SK-N-MC (cell line): ENCODE measurements at regions not wholly inside any gene's neighbourhood (a gene's known extent, or its start where the extent isn't known, plus 50 kb on each side); places are given as distances from the start of the nearest gene placed in this dataset.

Experiments used
- EZH2 ChIP-seq: fragments of 200-600 bp; sonication (generic); IDR thresholded peaks from one replicate; pipeline ENCODE4 v1.6.1; 2017; ENCODE audit warnings: antibody characterized with exemption
- FOXP2 ChIP-seq: optimal IDR thresholded peaks from 2 replicates; pipeline ENCODE3; 2011; ENCODE audit warnings: mild to moderate bottlenecking, moderate library complexity; ENCODE audit not compliant: insufficient read depth; ENCODE audit errors: extremely low read length, control extremely low read depth
- POLR2AphosphoS5 ChIP-seq: IDR thresholded peaks from 2 replicates; pipeline ENCODE4 v1.6.1; 2012; ENCODE audit warnings: mild to moderate bottlenecking, low read depth, low read length, borderline replicate concordance

DNA sequence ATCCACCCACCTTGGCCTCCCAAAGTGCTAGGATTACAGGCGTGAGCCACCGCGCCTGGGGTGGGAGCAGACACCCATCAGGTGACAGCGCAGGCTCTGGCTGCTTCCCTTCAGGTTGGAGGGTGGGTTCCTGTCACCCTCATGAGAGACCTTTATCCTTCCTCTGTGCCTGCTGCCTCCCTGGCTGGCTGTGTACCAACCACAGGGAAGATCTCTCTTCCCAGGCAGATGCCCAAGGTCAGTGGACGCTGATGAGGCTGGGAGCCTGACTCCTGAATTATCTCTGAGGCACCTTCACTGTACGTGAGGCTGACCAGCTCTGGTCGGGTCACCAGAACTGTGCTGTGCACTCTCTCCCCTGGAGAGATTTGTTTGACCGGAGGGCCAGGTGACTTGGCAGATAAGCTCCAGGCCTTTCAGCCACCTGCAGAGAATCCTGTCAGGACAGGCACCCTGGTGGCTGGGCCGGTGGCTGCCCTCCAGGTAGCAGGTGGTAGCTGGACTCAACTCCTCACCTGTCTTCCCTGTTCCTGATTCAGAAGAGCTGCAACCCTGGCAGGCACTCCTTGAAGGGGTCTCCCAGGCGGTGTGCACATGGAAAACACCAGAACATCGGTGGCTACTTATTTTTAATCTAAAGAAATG, 251.9 kb downstream of the GLRX3 start:
- TF ChIP-seq EZH2 (no peak), POLR2AphosphoS5 (no peak), FOXP2 (no peak)
